ENCODE measurements at regions not wholly inside any gene's neighbourhood (a gene's known extent, or its start where the extent isn't known, plus 50 kb on each side); places are given as distances from the start of the nearest gene placed in this dataset.

- Mint-ChIP-seq H3K4me3 (no peak overlapping the region), H3K36me3 (ENCODE audit: low read depth) (no peaks in the 10 kb centered on the region)
- TF ChIP-seq CTCF (IDR thresholded peaks at IDR 0.05), result no peak
Measured at GRCh38 chr9:126123927-126124326, 202.7 kb upstream of the MVB12B start.

GRCh38 chr9:126125177-126125576, 201.5 kb upstream of the MVB12B start:
- no peak for TF ChIP-seq CTCF (IDR thresholded peaks at IDR 0.05)

More at GRCh38 chr9:126123927-126124326, 202.7 kb upstream of the MVB12B start:
- Mint-ChIP-seq H3K4me1 (no peaks in the 10 kb centered on the region), H3K27me3 (ENCODE audit: low read depth, poor library complexity) (peaks cover 71% of the 10 kb centered on the region), H3K27ac (no peak overlapping the region), H3K9me3 (no peaks in the 10 kb centered on the region)
- DNase-seq, result no peak

GRCh38 chr9:126125577-126125976, 201.1 kb upstream of the MVB12B start:
- Mint-ChIP-seq H3K27me3 (ENCODE audit: low read depth, poor library complexity) (peaks cover 78% of the 10 kb centered on the region), H3K4me3 (no peak overlapping the region), H3K36me3 (ENCODE audit: low read depth) (no peaks in the 10 kb centered on the region), H3K4me1 (no peaks in the 10 kb centered on the region), H3K9me3 (no peaks in the 10 kb centered on the region), H3K27ac (no peak overlapping the region)
- TF ChIP-seq CTCF (IDR thresholded peaks at IDR 0.05), result no peak
- no peak for DNase-seq

More at GRCh38 chr9:126125177-126125576, 201.5 kb upstream of the MVB12B start:
- Mint-ChIP-seq H3K27ac (no peak overlapping the region), H3K4me3 (no peak overlapping the region), H3K4me1 (no peaks in the 10 kb centered on the region), H3K9me3 (no peaks in the 10 kb centered on the region), H3K27me3 (ENCODE audit: low read depth, poor library complexity) (peaks cover 78% of the 10 kb centered on the region), H3K36me3 (ENCODE audit: low read depth) (no peaks in the 10 kb centered on the region)
- no peak for DNase-seq

- DNase-seq, result no peak
- Mint-ChIP-seq H3K4me3 (no peak overlapping the region), H3K4me1 (no peaks in the 10 kb centered on the region), H3K36me3 (ENCODE audit: low read depth) (no peaks in the 10 kb centered on the region), H3K27ac (no peak overlapping the region), H3K9me3 (no peaks in the 10 kb centered on the region), H3K27me3 (ENCODE audit: low read depth, poor library complexity) (peaks cover 81% of the 10 kb centered on the region)
- no peak for TF ChIP-seq CTCF (IDR thresholded peaks at IDR 0.05)
Measured at GRCh38 chr9:126125992-126126409, 200.6 kb upstream of the MVB12B start.

GRCh38 chr9:126126807-126127206, 199.8 kb upstream of the MVB12B start:
- peaks cover 83% of the 10 kb centered on the region for H3K27me3 Mint-ChIP-seq (ENCODE audit: low read depth, poor library complexity)
- no peak for DNase-seq

More at GRCh38 chr9:126126807-126127206, 199.8 kb upstream of the MVB12B start:
- Mint-ChIP-seq H3K36me3 (ENCODE audit: low read depth) (no peaks in the 10 kb centered on the region), H3K9me3 (no peaks in the 10 kb centered on the region), H3K27ac (no peak overlapping the region), H3K4me3 (no peak overlapping the region), H3K4me1 (no peaks in the 10 kb centered on the region)
- TF ChIP-seq CTCF (IDR thresholded peaks at IDR 0.05), result no peak

All from nephron progenitor cell (in vitro differentiated cells).